ENCODE measurements at regions not wholly inside any gene's neighbourhood (a gene's known extent, or its start where the extent isn't known, plus 50 kb on each side); places are given as distances from the start of the nearest gene placed in this dataset.

DNA sequence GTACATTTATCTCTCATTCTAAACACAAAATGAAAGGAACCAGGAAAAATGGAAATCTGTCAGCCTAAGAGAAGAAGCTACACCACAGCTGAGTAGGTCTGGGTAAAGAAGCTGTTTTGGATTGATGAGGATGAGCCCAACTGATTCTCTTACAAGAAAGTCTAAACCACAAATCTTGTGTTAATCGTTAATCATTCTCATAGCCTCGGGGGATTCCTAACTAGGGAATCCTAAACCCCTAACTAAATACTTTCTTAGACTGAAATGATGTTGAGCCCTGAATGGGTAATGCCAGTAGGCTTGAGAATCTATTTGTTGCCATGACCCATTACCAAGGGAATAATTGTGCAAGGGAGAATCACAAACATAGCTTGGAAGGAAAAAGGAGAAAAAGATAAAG lies 327.5 kb upstream of the SPRY2 start:
- TF ChIP-seq, protein P1, sequence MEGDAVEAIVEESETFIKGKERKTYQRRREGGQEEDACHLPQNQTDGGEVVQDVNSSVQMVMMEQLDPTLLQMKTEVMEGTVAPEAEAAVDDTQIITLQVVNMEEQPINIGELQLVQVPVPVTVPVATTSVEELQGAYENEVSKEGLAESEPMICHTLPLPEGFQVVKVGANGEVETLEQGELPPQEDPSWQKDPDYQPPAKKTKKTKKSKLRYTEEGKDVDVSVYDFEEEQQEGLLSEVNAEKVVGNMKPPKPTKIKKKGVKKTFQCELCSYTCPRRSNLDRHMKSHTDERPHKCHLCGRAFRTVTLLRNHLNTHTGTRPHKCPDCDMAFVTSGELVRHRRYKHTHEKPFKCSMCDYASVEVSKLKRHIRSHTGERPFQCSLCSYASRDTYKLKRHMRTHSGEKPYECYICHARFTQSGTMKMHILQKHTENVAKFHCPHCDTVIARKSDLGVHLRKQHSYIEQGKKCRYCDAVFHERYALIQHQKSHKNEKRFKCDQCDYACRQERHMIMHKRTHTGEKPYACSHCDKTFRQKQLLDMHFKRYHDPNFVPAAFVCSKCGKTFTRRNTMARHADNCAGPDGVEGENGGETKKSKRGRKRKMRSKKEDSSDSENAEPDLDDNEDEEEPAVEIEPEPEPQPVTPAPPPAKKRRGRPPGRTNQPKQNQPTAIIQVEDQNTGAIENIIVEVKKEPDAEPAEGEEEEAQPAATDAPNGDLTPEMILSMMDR (IDR thresholded peaks at IDR 0.05): no peak
- no peak for TF ChIP-seq POLR2A (IDR thresholded peaks at IDR 0.05)
